Adrenal gland (tissue), 9 donors: ENCODE measurements at regions not wholly inside any gene's neighbourhood (a gene's known extent, or its start where the extent isn't known, plus 50 kb on each side); places are given as distances from the start of the nearest gene placed in this dataset.

Experiments used
- DNase-seq, 7 donors: peaks; one replicate each; pipeline ENCODE4 v3.0.0-alpha.2; 2019 to 2020
- H3K27ac ChIP-seq, 5 donors: fragments of 200-600 bp; sonication (generic) in 4 of 5; 1 replicate in 3 of 5; 2 replicates in 2 of 5; pipeline versions ENCODE4 v1.5.1 to v1.8.0; 2016 to 2020; ENCODE audit warnings: mild to moderate bottlenecking in 1 of 5
- H3K27me3 ChIP-seq: fragments of 200-600 bp; 2 replicates; pipeline ENCODE4 v1.8.0; 2021
- H3K36me3 ChIP-seq, 2 donors: fragments of 200-600 bp; replicated peaks in 1 of 2; 1 replicate in 1 of 2; 2 replicates in 1 of 2; pipeline versions ENCODE4 v1.5.1 to v1.8.0; 2018 to 2022
- H3K4me1 ChIP-seq, 2 donors: fragments of 200-600 bp; replicated peaks in 1 of 2; 1 replicate in 1 of 2; 2 replicates in 1 of 2; pipeline versions ENCODE4 v1.5.1 to v1.8.0; 2018 to 2021
- H3K4me3 ChIP-seq, 4 donors: fragments of 200-600 bp; sonication (generic) in 3 of 4; one replicate each; pipeline ENCODE4 v1.5.1; 2016 to 2018
- H3K9me3 ChIP-seq, 3 donors: fragments of 200-600 bp; sonication (generic) in 1 of 3; replicated peaks in 1 of 3; 1 replicate in 2 of 3; 2 replicates in 1 of 3; pipeline versions ENCODE4 v1.5.1 to v1.8.0; 2016 to 2021
- CTCF ChIP-seq, 6 experiments: fragments of 450-650 bp in 4 of 6; fragments of 200-600 bp in 2 of 6; sonication (generic) in 1 of 6; IDR thresholded peaks; 1 replicate in 5 of 6; 2 replicates in 1 of 6; pipeline versions ENCODE4 v1.5.1 to v1.8.0; 2016 to 2021; ENCODE audit warnings: antibody characterized with exemption in 6 of 6, mild to moderate bottlenecking in 2 of 6, moderate library complexity in 1 of 6
- POLR2A ChIP-seq, 2 donors: fragments of 450-650 bp; IDR thresholded peaks; one replicate each; pipeline ENCODE4 v1.6.1; 2017; ENCODE audit warnings: antibody characterized with exemption in 2 of 2, mild to moderate bottlenecking in 2 of 2, moderate library complexity in 1 of 2
- WGBS, 4 donors: extraction: QIAGEN DNeasy Blood & Tissue Kit in 2 of 4; methylation state at CpG; one replicate each; pipeline versions ENCODE4 v1.1.5 to v1.1.7; 2013 to 2017; 5-methylcytosine and 5-hydroxymethylcytosine counted together
- intact Hi-C, 2 donors: fragments of 100-400 bp; cut with DNase I; formaldehyde crosslinking; loops; one replicate each; pipeline versions ENCODE4 v1.14.1 to v1.15.0; 2022 to 2023
- donor health status: healthy with polysubstance abuse.
- donor health status: Bipolar disorder and iron deficiency.
- donor health status: DM: yes; HTN: yes; CAD: no.
- donor health status: DM: no; HTN: no; CAD: no.
- donor health status: DM: no; HTN: no; CAD: no.

GRCh38 chr7:45394117-45394708 lies 180.0 kb upstream of the ADCY1 start:
- intact Hi-C loops, result no loop called here
- 62 to 74% (median 68%) methylated on average over 4 of the region's 4 CpGs for WGBS, 4 donors

GRCh38 chr7:45399069-45399468 lies 175.1 kb upstream of the ADCY1 start:
- Histone ChIP-seq H3K4me3 (no peak overlapping the region), H3K27me3 (no peaks in the 10 kb centered on the region), H3K4me1 (no peaks in the 10 kb centered on the region), H3K36me3 (no peaks in the 10 kb centered on the region), H3K27ac (no peak overlapping the region), H3K9me3 (no peaks in the 10 kb centered on the region)
- TF ChIP-seq CTCF (IDR thresholded peaks at IDR 0.05) (no peak), POLR2A (IDR thresholded peaks at IDR 0.05) (no peak)
- WGBS, 4 donors, result 86 to 93% (median 91%) methylated on average over 13 to 15 of the region's 15 CpGs
- DNase-seq, result no peak
- intact Hi-C loops, result no loop called here

More at GRCh38 chr7:45394117-45394708, 180.0 kb upstream of the ADCY1 start:
- Histone ChIP-seq H3K4me1 (no peaks in the 10 kb centered on the region), H3K36me3 (no peaks in the 10 kb centered on the region), H3K27me3 (no peaks in the 10 kb centered on the region), H3K27ac (no peak overlapping the region), H3K4me3 (no peak overlapping the region), H3K9me3 (no peaks in the 10 kb centered on the region)
- TF ChIP-seq POLR2A (IDR thresholded peaks at IDR 0.05) (no peak), CTCF (IDR thresholded peaks at IDR 0.05) (no peak)
- DNase-seq, result no peak

- no peaks in the 10 kb centered on the region for H3K36me3 ChIP-seq
- WGBS, 4 donors, result 74 to 90% (median 82%) methylated on average over 5 to 7 of the region's 7 CpGs
- H3K4me3 ChIP-seq, result no peak overlapping the region
- no peak for DNase-seq
- H3K27me3 ChIP-seq, result no peaks in the 10 kb centered on the region
- H3K27ac ChIP-seq, result no peak overlapping the region
- intact Hi-C loops, result no loop called here
- TF ChIP-seq POLR2A (IDR thresholded peaks at IDR 0.05) (no peak), CTCF (IDR thresholded peaks at IDR 0.05) (no peak)
- no peaks in the 10 kb centered on the region for H3K9me3 ChIP-seq
- H3K4me1 ChIP-seq, result no peaks in the 10 kb centered on the region
Measured at GRCh38 chr7:45400680-45401079, 173.5 kb upstream of the ADCY1 start.

GRCh38 chr7:45401155-45401554 lies 173.0 kb upstream of the ADCY1 start:
- no peak for TF ChIP-seq CTCF (IDR thresholded peaks at IDR 0.05)
- TF ChIP-seq POLR2A (IDR thresholded peaks at IDR 0.05), result no peak
- DNase-seq, result no peak
- 71 to 86% (median 78%) methylated on average over 2 of the region's 2 CpGs for WGBS, 4 donors
- Histone ChIP-seq H3K9me3 (no peaks in the 10 kb centered on the region), H3K4me1 (no peaks in the 10 kb centered on the region), H3K36me3 (no peaks in the 10 kb centered on the region), H3K27me3 (no peaks in the 10 kb centered on the region), H3K27ac (no peak overlapping the region), H3K4me3 (no peak overlapping the region)
- intact Hi-C loops, result no loop called here
